ENCODE measurements at regions not wholly inside any gene's neighbourhood (a gene's known extent, or its start where the extent isn't known, plus 50 kb on each side); places are given as distances from the start of the nearest gene placed in this dataset.

- no peaks in the 10 kb centered on the region for H3K9me3 ChIP-seq (ENCODE audit: low read length)
These were observed 193.2 kb downstream of the POU4F1 start for GRCh38 chr13:78410164-78410563.

DNA sequence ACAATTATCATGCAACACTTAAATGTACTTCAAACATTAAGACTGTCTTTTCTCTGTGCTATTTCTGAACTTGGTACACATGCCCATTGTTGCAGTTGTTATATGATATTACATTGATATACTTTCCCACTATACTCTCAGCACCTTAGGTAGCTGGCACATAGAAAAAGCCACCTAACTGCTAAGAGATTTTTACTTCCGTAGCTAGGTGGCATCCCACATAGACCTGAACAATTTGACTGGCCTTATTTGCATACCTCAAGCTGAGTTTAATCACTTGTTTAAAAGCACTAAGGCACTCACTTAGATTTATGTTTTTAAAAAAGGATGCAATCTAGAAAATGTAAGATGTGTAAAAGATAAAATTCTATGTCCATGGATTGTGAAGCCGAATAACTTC is 194.2 kb downstream of the POU4F1 start:
- TF ChIP-seq EZH2 (IDR thresholded peaks at IDR 0.05; ENCODE audit: low read length, unreplicated experiment) (no peak), EZH2phosphoT487 (IDR thresholded peaks at IDR 0.05; ENCODE audit: borderline replicate concordance, low read length) (no peak)
- TF ChIP-seq, protein P1, sequence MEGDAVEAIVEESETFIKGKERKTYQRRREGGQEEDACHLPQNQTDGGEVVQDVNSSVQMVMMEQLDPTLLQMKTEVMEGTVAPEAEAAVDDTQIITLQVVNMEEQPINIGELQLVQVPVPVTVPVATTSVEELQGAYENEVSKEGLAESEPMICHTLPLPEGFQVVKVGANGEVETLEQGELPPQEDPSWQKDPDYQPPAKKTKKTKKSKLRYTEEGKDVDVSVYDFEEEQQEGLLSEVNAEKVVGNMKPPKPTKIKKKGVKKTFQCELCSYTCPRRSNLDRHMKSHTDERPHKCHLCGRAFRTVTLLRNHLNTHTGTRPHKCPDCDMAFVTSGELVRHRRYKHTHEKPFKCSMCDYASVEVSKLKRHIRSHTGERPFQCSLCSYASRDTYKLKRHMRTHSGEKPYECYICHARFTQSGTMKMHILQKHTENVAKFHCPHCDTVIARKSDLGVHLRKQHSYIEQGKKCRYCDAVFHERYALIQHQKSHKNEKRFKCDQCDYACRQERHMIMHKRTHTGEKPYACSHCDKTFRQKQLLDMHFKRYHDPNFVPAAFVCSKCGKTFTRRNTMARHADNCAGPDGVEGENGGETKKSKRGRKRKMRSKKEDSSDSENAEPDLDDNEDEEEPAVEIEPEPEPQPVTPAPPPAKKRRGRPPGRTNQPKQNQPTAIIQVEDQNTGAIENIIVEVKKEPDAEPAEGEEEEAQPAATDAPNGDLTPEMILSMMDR (conservative IDR thresholded peaks at IDR 0.05; ENCODE audit: low read depth, low read length), result no peak
- Histone ChIP-seq H4K20me1 (ENCODE audit: low read length) (no peaks in the 10 kb centered on the region), H3K9ac (ENCODE audit: low read length) (no peak overlapping the region), H3K4me1 (ENCODE audit: insufficient read depth, low read length) (no peaks in the 10 kb centered on the region), H3K4me3 (ENCODE audit: low read length) (no peak overlapping the region), H3K4me2 (ENCODE audit: low read length) (no peak overlapping the region), H3K36me3 (ENCODE audit: low read depth, low read length) (no peaks in the 10 kb centered on the region), H3K9me2 (replicated peaks; ENCODE audit: low read length) (no peaks in the 10 kb centered on the region), H3K27me3 (ENCODE audit: low read length) (peaks cover 13% of the 10 kb centered on the region), H3K27ac (ENCODE audit: low read length) (no peak overlapping the region), H2AFZ (ENCODE audit: low read length) (no peak overlapping the region), H3K9me3 (ENCODE audit: low read length) (no peaks in the 10 kb centered on the region), H3K79me2 (ENCODE audit: low read length) (no peaks in the 10 kb centered on the region), H3F3A (ENCODE audit: low read length, unreplicated experiment) (no peaks in the 10 kb centered on the region)
- intact Hi-C loops (cut with micrococcal nuclease), result no loop called here
- no peak for ATAC-seq
- POLR2A ChIA-PET (ENCODE audit: unreplicated experiment), result no interaction called here
- CTCF ChIA-PET, result no interaction called here
- BruUV-seq (replicated peaks), result no TSS peak
- DNase-seq, result no peak

More at GRCh38 chr13:78410164-78410563, 193.2 kb downstream of the POU4F1 start:
- no peaks in the 10 kb centered on the region for H3F3A ChIP-seq (ENCODE audit: low read length, unreplicated experiment)
- no peaks in the 10 kb centered on the region for H3K4me1 ChIP-seq (ENCODE audit: insufficient read depth, low read length)
- H3K27ac ChIP-seq (ENCODE audit: low read length), result no peak overlapping the region
- H3K4me3 ChIP-seq (ENCODE audit: low read length), result no peak overlapping the region
- H3K27me3 ChIP-seq (ENCODE audit: low read length), result peaks cover 6% of the 10 kb centered on the region
- POLR2A ChIA-PET (ENCODE audit: unreplicated experiment), result no interaction called here
- no peaks in the 10 kb centered on the region for H3K9me2 ChIP-seq (replicated peaks; ENCODE audit: low read length)
- H2AFZ ChIP-seq (ENCODE audit: low read length), result no peak overlapping the region
- intact Hi-C loops (cut with micrococcal nuclease), result no loop called here
- ATAC-seq, result no peak
- no TSS peak for BruUV-seq (replicated peaks)
- no peaks in the 10 kb centered on the region for H3K79me2 ChIP-seq (ENCODE audit: low read length)
- CTCF ChIA-PET, result no interaction called here
- no peaks in the 10 kb centered on the region for H4K20me1 ChIP-seq (ENCODE audit: low read length)
- TF ChIP-seq EZH2phosphoT487 (IDR thresholded peaks at IDR 0.05; ENCODE audit: borderline replicate concordance, low read length) (no peak), EZH2 (IDR thresholded peaks at IDR 0.05; ENCODE audit: low read length, unreplicated experiment) (no peak)
- TF ChIP-seq, protein P1 (conservative IDR thresholded peaks at IDR 0.05; ENCODE audit: low read depth, low read length), result no peak
- no peaks in the 10 kb centered on the region for H3K36me3 ChIP-seq (ENCODE audit: low read depth, low read length)
- H3K9ac ChIP-seq (ENCODE audit: low read length), result no peak overlapping the region
- no peak for DNase-seq
- H3K4me2 ChIP-seq (ENCODE audit: low read length), result no peak overlapping the region

- H2AFZ ChIP-seq (ENCODE audit: low read length), result no peak overlapping the region
- H3K27ac ChIP-seq (ENCODE audit: low read length), result no peak overlapping the region
- no TSS peak for BruUV-seq (replicated peaks)
- DNase-seq (no peak), ATAC-seq (no peak)
- no peak for TF ChIP-seq EZH2phosphoT487 (IDR thresholded peaks at IDR 0.05; ENCODE audit: borderline replicate concordance, low read length)
- TF ChIP-seq, protein P1 (conservative IDR thresholded peaks at IDR 0.05; ENCODE audit: low read depth, low read length), result no peak
- TF ChIP-seq EZH2 (IDR thresholded peaks at IDR 0.05; ENCODE audit: low read length, unreplicated experiment), result no peak
- ChIA-PET POLR2A (ENCODE audit: unreplicated experiment) (no interaction called here), CTCF (no interaction called here)
- H3K9me2 ChIP-seq (replicated peaks; ENCODE audit: low read length), result no peaks in the 10 kb centered on the region
- H3K79me2 ChIP-seq (ENCODE audit: low read length), result no peaks in the 10 kb centered on the region
- H3K27me3 ChIP-seq (ENCODE audit: low read length), result peaks cover 37% of the 10 kb centered on the region
- no peaks in the 10 kb centered on the region for H3K36me3 ChIP-seq (ENCODE audit: low read depth, low read length)
- H3K4me3 ChIP-seq (ENCODE audit: low read length), result no peak overlapping the region
- no peaks in the 10 kb centered on the region for H4K20me1 ChIP-seq (ENCODE audit: low read length)
- H3K9me3 ChIP-seq (ENCODE audit: low read length), result no peaks in the 10 kb centered on the region
- intact Hi-C loops (cut with micrococcal nuclease), result no loop called here
- no peak overlapping the region for H3K4me2 ChIP-seq (ENCODE audit: low read length)
- H3K9ac ChIP-seq (ENCODE audit: low read length), result no peak overlapping the region
- no peaks in the 10 kb centered on the region for H3K4me1 ChIP-seq (ENCODE audit: insufficient read depth, low read length)
- H3F3A ChIP-seq (ENCODE audit: low read length, unreplicated experiment), result no peaks in the 10 kb centered on the region
These were observed 198.4 kb downstream of the POU4F1 start for GRCh38 chr13:78404846-78405360.
